H1 (cell line): ENCODE measurements at regions not wholly inside any gene's neighbourhood (a gene's known extent, or its start where the extent isn't known, plus 50 kb on each side); places are given as distances from the start of the nearest gene placed in this dataset.
A peak's percentile ranks its signal among the peaks of the same experiment; 100 is the strongest.

Source experiments
- CTCF ChIA-PET: fragments of 300-600 bp; sonication (Branson Sonifier 250); formaldehyde crosslinking; loops from one replicate; lab custom pipeline; 2021; ENCODE audit not compliant: partially characterized antibody; lab: Charles Lee
- POLR2A ChIA-PET: fragments of 300-600 bp; sonication (Branson Sonifier 250); formaldehyde crosslinking; loops from one replicate; lab custom pipeline; 2021; ENCODE audit warnings: inconsistent platforms; ENCODE audit not compliant: partially characterized antibody; lab: Charles Lee
- DNase-seq, 2 experiments: peaks; one replicate each; pipeline versions ENCODE4 v3.0.0 to v3.0.0-alpha.2; 2010 to 2022; ENCODE audit warnings: low spot score in 2 of 2, low read depth in 1 of 2, mixed read lengths in 1 of 2
- FAIRE-seq: peaks from 2 replicates; lab custom pipeline; 2011; peaks lifted over from hg19 to GRCh38; lab: Jason Lieb, UNC
- H2AFZ ChIP-seq: 2 replicates; pipeline ENCODE4 v1.8.1; 2012; ENCODE audit warnings: low read length, inconsistent platforms
- H2AK5ac ChIP-seq: 2 replicates; pipeline ENCODE4 v1.6.1; 2013; ENCODE audit warnings: low read depth, low read length
- H2BK120ac ChIP-seq: replicated peaks from 2 replicates; pipeline ENCODE3; 2013; ENCODE audit warnings: low read depth, low read length, inconsistent platforms
- H2BK12ac ChIP-seq: 2 replicates; pipeline ENCODE4 v1.6.1; 2013; ENCODE audit warnings: low read depth, low read length
- H2BK15ac ChIP-seq: 2 replicates; pipeline ENCODE4 v1.6.1; 2013; ENCODE audit warnings: low read length
- H2BK20ac ChIP-seq: 2 replicates; pipeline ENCODE4 v1.6.1; 2013; ENCODE audit warnings: low read length
- H2BK5ac ChIP-seq: 2 replicates; pipeline ENCODE4 v1.6.1; 2013; ENCODE audit warnings: low read depth, low read length
- H3K14ac ChIP-seq: 2 replicates; pipeline ENCODE4 v1.6.1; 2013; ENCODE audit warnings: inconsistent platforms; ENCODE audit not compliant: insufficient read length
- H3K18ac ChIP-seq: 2 replicates; pipeline ENCODE4 v1.6.1; 2013; ENCODE audit warnings: low read length; ENCODE audit errors: extremely low read depth
- H3K23ac ChIP-seq: 2 replicates; pipeline ENCODE4 v1.6.1; 2013; ENCODE audit warnings: inconsistent platforms; ENCODE audit not compliant: insufficient read length
- H3K23me2 ChIP-seq: 2 replicates; pipeline ENCODE4 v1.6.1; 2013; ENCODE audit warnings: low read depth, low read length
- H3K27ac ChIP-seq: 2 replicates; pipeline ENCODE4 v1.6.1; 2011; ENCODE audit warnings: low read depth, low read length, inconsistent platforms
- H3K27me3 ChIP-seq, 4 experiments: replicated peaks in 1 of 4; 1 replicate in 1 of 4; 2 replicates in 3 of 4; pipeline versions ENCODE4 v1.6.1 to v1.8.1; 2011 to 2013; ENCODE audit warnings: low read length in 3 of 4, mild to moderate bottlenecking in 3 of 4, inconsistent platforms in 2 of 4, mixed read lengths in 2 of 4, moderate library complexity in 1 of 4; ENCODE audit not compliant: control insufficient read depth in 3 of 4, insufficient read depth in 3 of 4; ENCODE audit errors: extremely low read depth in 1 of 4
- H3K36me3 ChIP-seq, 4 experiments: 2 replicates each; pipeline versions ENCODE4 v1.6.1 to v1.8.1; 2011 to 2013; ENCODE audit warnings: mild to moderate bottlenecking in 4 of 4, low read length in 3 of 4, moderate library complexity in 2 of 4, control low read depth in 1 of 4, inconsistent platforms in 1 of 4; ENCODE audit not compliant: insufficient read depth in 4 of 4, control insufficient read depth in 2 of 4
- H3K4ac ChIP-seq: replicated peaks from 2 replicates; pipeline ENCODE3; 2013; ENCODE audit warnings: low read length, low read depth, mixed read lengths, inconsistent platforms; ENCODE audit not compliant: insufficient read length
- H3K4me1 ChIP-seq, 4 experiments: replicated peaks in 1 of 4; 1 replicate in 1 of 4; 2 replicates in 3 of 4; pipeline versions ENCODE4 v1.6.1 to v1.8.1; 2011 to 2013; ENCODE audit warnings: low read length in 3 of 4, inconsistent platforms in 2 of 4, mixed read lengths in 1 of 4; ENCODE audit not compliant: insufficient read depth in 4 of 4, control insufficient read depth in 3 of 4
- H3K4me2 ChIP-seq, 2 experiments: 2 replicates each; pipeline versions ENCODE4 v1.6.1 to v1.8.1; 2011 to 2013; ENCODE audit warnings: low read depth in 2 of 2, low read length in 2 of 2, control low read depth in 1 of 2, inconsistent platforms in 1 of 2, mild to moderate bottlenecking in 1 of 2; ENCODE audit not compliant: insufficient read depth in 1 of 2
- H3K4me3 ChIP-seq, 4 experiments: fragments of 200-600, 300-600 bp in 1 of 4; sonication (generic), shearing (Covaris generic), sonication (Bioruptor Twin) in 1 of 4; 2 replicates each; pipeline versions ENCODE4 v1.5.1 to v1.8.1; 2011 to 2016; ENCODE audit warnings: low read length in 4 of 4, low read depth in 3 of 4, control low read depth in 2 of 4, inconsistent platforms in 2 of 4, mild to moderate bottlenecking in 2 of 4, mixed read lengths in 1 of 4, moderate library complexity in 1 of 4; ENCODE audit not compliant: insufficient read depth in 2 of 4; ENCODE audit errors: extremely low read depth in 1 of 4
- H3K56ac ChIP-seq: replicated peaks from 2 replicates; pipeline ENCODE3; 2013; ENCODE audit warnings: low read depth, mild to moderate bottlenecking, mixed read lengths, low read length, inconsistent platforms; ENCODE audit not compliant: insufficient read length
- H3K79me1 ChIP-seq: 2 replicates; pipeline ENCODE4 v1.6.1; 2013; ENCODE audit warnings: low read depth, low read length, control low read depth
- H3K79me2 ChIP-seq, 2 experiments: 2 replicates each; pipeline versions ENCODE4 v1.6.1 to v1.8.1; 2012 to 2013; ENCODE audit warnings: low read length in 2 of 2, mild to moderate bottlenecking in 2 of 2, inconsistent platforms in 1 of 2; ENCODE audit not compliant: insufficient read depth in 2 of 2, control insufficient read depth in 1 of 2
- H3K9ac ChIP-seq, 4 experiments: replicated peaks in 1 of 4; 1 replicate in 1 of 4; 2 replicates in 3 of 4; pipeline versions ENCODE4 v1.6.1 to v1.8.1; 2011 to 2013; ENCODE audit warnings: low read depth in 3 of 4, low read length in 3 of 4, control low read depth in 2 of 4, mild to moderate bottlenecking in 2 of 4, moderate library complexity in 2 of 4, inconsistent platforms in 1 of 4; ENCODE audit errors: extremely low read depth in 1 of 4
- H3K9me3 ChIP-seq, 2 experiments: 2 replicates each; pipeline versions ENCODE4 v1.6.1 to v1.8.1; 2012 to 2013; ENCODE audit warnings: mild to moderate bottlenecking in 2 of 2, moderate library complexity in 2 of 2, control low read depth in 1 of 2, inconsistent platforms in 1 of 2, low read depth in 1 of 2, low read length in 1 of 2, mixed read lengths in 1 of 2; ENCODE audit not compliant: insufficient read depth in 2 of 2
- H4K20me1 ChIP-seq, 2 experiments: replicated peaks in 1 of 2; 2 replicates each; pipeline versions ENCODE3 to v1.8.1; 2011 to 2013; ENCODE audit warnings: inconsistent platforms in 2 of 2, low read length in 2 of 2, mild to moderate bottlenecking in 1 of 2; ENCODE audit not compliant: insufficient read depth in 2 of 2, control insufficient read depth in 1 of 2
- H4K5ac ChIP-seq: 2 replicates; pipeline ENCODE4 v1.6.1; 2013; ENCODE audit warnings: low read length, low read depth, mixed read lengths, inconsistent platforms; ENCODE audit not compliant: insufficient read length
- H4K8ac ChIP-seq: 2 replicates; pipeline ENCODE4 v1.8.0; 2013; ENCODE audit warnings: mild to moderate bottlenecking, moderate library complexity, low read length, inconsistent platforms; ENCODE audit not compliant: insufficient read depth; ENCODE audit errors: extremely low read depth
- H4K91ac ChIP-seq: replicated peaks from 2 replicates; pipeline ENCODE3; 2013; ENCODE audit warnings: low read length, mixed read lengths, inconsistent platforms; ENCODE audit not compliant: insufficient read length
- HDAC2 ChIP-seq, 2 experiments: fragments of 300-600 bp in 1 of 2; sonication (generic) in 1 of 2; IDR thresholded peaks; 2 replicates each; pipeline ENCODE4 v1.6.1; 2011 to 2012; ENCODE audit warnings: low read depth in 2 of 2, low read length in 2 of 2, mild to moderate bottlenecking in 2 of 2, moderate library complexity in 2 of 2, borderline replicate concordance in 1 of 2, inconsistent platforms in 1 of 2
- WGBS, 2 experiments: shearing (Covaris generic) in 1 of 2; methylation state at CpG; one replicate each; pipeline versions ENCODE4 v1.1.6 to v1.1.7; 2013 to 2015; ENCODE audit warnings: low lambda C conversion rate in 2 of 2, mixed read lengths in 2 of 2, inconsistent platforms in 1 of 2, low coverage in 1 of 2, missing lambda C conversion rate in 1 of 2; ENCODE audit not compliant: insufficient replicate concordance in 2 of 2, insufficient coverage in 1 of 2, insufficient read length in 1 of 2; ENCODE audit errors: extremely low coverage in 1 of 2, missing lambda C conversion rate in 1 of 2; 5-methylcytosine and 5-hydroxymethylcytosine counted together

- Histone ChIP-seq H3K79me1 (no peaks in the 10 kb centered on the region), H2AFZ (peak overlapping the region; percentile 39; the same call in 1 of the 2 replicates), H3K56ac (no peak overlapping the region), H3K9me3 (no peaks in the 10 kb centered on the region), H3K9ac (no peak overlapping the region), H4K20me1 (no peaks in the 10 kb centered on the region), H3K36me3 (no peaks in the 10 kb centered on the region), H2BK12ac (no peak overlapping the region), H3K4ac (no peak overlapping the region), H4K8ac (no peak overlapping the region), H3K23me2 (no peaks in the 10 kb centered on the region), H3K4me2 (no peak overlapping the region), H3K23ac (no peak overlapping the region), H3K4me3 (no peak overlapping the region), H3K14ac (no peak overlapping the region), H4K91ac (no peak overlapping the region), H2BK15ac (no peak overlapping the region), H2BK20ac (no peak overlapping the region), H3K27ac (no peak overlapping the region), H4K5ac (no peak overlapping the region), H2BK5ac (no peak overlapping the region), H3K79me2 (no peaks in the 10 kb centered on the region), H3K27me3 (no peaks in the 10 kb centered on the region), H2BK120ac (no peak overlapping the region), H3K18ac (no peak overlapping the region), H3K4me1 (no peaks in the 10 kb centered on the region), H2AK5ac (no peak overlapping the region)
- POLR2A ChIA-PET: no interaction called here
- FAIRE-seq: no peak
- no peak for DNase-seq
- CTCF ChIA-PET: no interaction called here
- no peak for TF ChIP-seq HDAC2 (IDR thresholded peaks at IDR 0.05; ENCODE audit: borderline replicate concordance in 1 of 2, low read depth in 2 of 2, low read length in 2 of 2)
- 89% methylated on average over 10 of the region's 10 CpGs; no CpG with 5 or more reads in 1 of the 2 experiments for WGBS, 2 experiments
These were observed 620.1 kb upstream of the ADAMTS5 start for GRCh38 chr21:27586986-27587385.
